ENCODE measurements at regions not wholly inside any gene's neighbourhood (a gene's known extent, or its start where the extent isn't known, plus 50 kb on each side); places are given as distances from the start of the nearest gene placed in this dataset.

DNA sequence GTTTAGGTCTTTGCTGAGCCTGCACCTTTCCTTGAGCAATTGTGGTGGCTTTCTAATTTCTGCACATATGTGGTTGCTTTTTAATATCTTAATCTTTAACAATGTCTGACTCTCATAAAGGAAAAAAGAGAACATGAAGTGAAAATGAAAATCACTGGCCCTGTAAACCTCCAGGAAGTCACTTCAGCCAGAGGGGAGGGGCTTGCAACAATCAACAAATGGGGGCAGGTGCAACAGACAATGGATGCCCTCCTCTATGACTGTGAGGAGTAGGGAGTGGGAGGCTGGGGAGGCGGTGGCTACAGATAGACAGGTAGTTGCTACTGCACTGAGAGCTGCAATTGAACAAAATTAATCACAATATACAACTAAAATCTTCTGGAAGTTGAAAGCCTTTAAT, 1377.4 kb downstream of the XPNPEP1 start:
- TF ChIP-seq, protein P1, sequence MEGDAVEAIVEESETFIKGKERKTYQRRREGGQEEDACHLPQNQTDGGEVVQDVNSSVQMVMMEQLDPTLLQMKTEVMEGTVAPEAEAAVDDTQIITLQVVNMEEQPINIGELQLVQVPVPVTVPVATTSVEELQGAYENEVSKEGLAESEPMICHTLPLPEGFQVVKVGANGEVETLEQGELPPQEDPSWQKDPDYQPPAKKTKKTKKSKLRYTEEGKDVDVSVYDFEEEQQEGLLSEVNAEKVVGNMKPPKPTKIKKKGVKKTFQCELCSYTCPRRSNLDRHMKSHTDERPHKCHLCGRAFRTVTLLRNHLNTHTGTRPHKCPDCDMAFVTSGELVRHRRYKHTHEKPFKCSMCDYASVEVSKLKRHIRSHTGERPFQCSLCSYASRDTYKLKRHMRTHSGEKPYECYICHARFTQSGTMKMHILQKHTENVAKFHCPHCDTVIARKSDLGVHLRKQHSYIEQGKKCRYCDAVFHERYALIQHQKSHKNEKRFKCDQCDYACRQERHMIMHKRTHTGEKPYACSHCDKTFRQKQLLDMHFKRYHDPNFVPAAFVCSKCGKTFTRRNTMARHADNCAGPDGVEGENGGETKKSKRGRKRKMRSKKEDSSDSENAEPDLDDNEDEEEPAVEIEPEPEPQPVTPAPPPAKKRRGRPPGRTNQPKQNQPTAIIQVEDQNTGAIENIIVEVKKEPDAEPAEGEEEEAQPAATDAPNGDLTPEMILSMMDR (IDR thresholded peaks at IDR 0.05) = no peak
- no peak for TF ChIP-seq POLR2A (IDR thresholded peaks at IDR 0.05)

Data from heart left ventricle (tissue), 13 donors.